GM19240 (cell line): ENCODE measurements at regions not wholly inside any gene's neighbourhood (a gene's known extent, or its start where the extent isn't known, plus 50 kb on each side); places are given as distances from the start of the nearest gene placed in this dataset.

Source experiments
- DNase-seq: peaks from one replicate; pipeline ENCODE4 v3.0.0; 2011; ENCODE audit warnings: low spot score; ENCODE audit not compliant: insufficient read length

DNA sequence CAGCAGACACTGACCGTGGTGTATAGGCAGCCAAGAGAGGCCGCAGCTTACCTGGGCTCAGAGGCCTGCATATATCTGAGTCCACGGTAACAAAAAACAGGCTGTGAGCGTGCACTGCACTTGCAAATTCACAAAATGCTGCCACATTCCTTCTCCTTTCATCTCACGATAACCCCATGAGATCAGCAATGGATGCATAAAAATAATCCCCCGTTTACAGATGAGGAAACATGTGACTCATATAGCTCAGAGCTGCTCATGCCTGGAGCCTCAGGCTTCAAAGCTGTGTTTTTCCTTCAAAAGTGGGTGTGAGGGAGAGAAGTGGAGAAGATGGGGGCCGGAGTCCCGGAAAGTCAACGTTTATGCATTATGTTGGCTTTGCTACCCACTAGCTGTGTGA lies 118.3 kb upstream of the FOXF1 start:
- DNase-seq: no peak

- no peak for DNase-seq
Measured at GRCh38 chr16:86392436-86393152, 117.7 kb upstream of the FOXF1 start.

- DNase-seq: no peak
Measured at GRCh38 chr16:86393907-86394626, 116.3 kb upstream of the FOXF1 start.

GRCh38 chr16:86395477-86395876 lies 114.8 kb upstream of the FOXF1 start:
- no peak for DNase-seq

GRCh38 chr16:86396422-86396821 lies 113.9 kb upstream of the FOXF1 start:
- DNase-seq: no peak

DNA sequence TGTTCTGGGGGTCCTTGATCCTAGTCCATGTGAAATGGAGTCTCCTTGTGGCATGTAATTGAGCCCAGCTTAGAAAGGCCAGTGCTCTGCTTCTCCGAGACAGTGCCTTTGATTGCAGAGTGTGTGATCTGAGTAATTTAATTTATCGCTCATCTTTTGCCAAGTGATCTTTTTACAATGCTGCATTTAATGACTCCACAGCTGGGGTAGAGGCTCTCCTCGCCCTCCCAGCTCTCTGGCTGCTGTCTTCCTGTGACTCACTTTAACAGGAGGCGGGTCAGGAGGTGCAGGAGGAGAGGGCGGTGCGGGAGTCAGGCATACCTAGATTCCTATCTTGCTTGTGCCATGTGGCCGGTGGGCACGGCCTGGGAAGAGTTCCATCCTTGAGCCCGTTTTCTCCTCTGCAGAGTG lies 113.4 kb upstream of the FOXF1 start:
- DNase-seq: no peak

DNA sequence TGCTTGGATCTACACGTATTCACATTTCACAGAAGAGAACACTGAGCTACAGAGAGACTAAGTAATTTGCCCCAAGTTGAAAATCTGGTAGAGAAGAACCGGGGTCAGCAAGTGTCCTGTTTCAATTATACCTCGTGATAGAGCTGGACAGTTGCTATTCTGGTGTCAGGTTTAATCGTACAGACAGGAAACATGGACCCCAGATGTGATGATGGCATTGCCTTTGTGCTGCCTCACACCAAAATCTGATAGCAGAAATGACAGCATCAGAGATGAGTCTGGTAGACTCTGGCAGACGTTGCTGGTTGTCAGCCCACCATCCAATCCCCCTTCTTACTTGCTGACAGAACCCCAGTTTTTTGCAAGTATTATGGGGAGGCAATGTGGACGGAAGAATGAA lies 112.1 kb upstream of the FOXF1 start:
- no peak for DNase-seq

- DNase-seq: no peak
Measured at GRCh38 chr16:86398622-86399021, 111.7 kb upstream of the FOXF1 start.

- DNase-seq: no peak
Measured at GRCh38 chr16:86401126-86401525, 109.2 kb upstream of the FOXF1 start.

GRCh38 chr16:86403085-86403484 lies 107.2 kb upstream of the FOXF1 start:
- DNase-seq: no peak

DNA sequence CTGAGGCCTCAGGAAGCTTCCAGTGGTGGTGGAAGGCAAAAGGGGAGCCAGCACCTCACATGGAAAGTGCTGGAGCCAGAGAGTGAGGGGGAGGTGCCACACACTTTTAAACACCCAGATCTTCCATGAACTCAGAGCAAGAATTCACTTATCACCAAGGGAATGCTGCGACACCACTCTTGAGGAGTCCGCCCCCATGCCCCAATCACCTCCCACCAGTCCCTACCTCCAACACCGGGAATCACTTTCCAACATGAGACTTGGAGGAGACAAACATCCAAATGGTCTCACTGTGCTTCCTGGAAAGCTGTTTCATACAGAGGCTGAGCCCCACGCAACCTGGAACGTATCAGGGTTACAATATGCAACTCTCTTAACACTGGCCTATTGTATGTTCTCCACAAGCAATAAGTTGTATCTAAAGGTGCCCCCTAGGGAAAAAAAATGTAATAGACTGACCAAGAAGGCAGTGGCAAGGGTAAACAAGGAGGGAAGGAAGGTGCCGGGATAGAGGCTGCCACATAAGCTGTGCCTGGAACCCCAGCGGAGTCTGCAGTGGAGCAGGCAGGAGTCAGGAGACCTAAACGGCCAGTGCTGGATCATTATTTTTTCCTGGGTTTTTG lies 106.7 kb upstream of the FOXF1 start:
- DNase-seq: no peak

DNA sequence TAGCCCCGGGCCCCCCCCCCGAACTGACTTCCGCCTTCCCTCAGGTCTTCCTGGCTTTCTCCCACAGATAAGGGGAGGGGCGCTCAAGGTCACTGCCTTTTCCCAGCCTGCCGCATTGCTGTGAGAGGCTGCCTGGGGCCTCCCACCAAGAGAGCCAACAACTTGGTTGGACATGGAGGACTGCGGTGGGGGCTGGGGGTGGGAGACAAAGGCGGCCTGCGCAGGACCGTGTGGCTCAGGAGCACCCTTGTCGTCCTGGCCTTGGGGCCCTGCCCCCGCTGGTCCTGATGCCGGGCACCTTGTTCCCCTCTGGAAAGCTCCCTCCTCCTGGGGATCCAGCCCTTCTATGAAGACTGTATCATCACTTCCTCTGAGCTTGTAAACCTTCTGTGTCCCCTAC lies 105.6 kb upstream of the FOXF1 start:
- no peak for DNase-seq

- no peak for DNase-seq
Measured at GRCh38 chr16:86405319-86405718, 105.0 kb upstream of the FOXF1 start.

DNA sequence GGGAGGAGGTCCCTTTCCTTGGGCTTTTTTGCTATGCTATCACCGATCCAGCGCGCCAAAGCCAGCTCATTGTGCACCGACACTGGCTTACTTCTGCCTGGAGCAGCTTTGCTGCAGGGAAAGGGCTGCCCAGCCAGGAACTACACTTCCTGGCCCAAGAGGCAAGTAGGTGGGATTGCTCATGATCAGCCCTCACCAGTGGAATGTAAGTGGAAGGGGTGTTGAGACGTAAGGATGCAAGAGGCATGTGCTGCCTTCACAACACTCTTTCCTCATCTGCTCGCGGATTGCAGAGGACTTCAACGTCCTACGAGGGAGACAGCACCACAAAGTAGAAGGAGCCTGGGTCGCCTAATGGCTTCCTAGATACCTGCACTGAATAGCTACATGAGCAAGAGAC lies 104.3 kb upstream of the FOXF1 start:
- no peak for DNase-seq

DNA sequence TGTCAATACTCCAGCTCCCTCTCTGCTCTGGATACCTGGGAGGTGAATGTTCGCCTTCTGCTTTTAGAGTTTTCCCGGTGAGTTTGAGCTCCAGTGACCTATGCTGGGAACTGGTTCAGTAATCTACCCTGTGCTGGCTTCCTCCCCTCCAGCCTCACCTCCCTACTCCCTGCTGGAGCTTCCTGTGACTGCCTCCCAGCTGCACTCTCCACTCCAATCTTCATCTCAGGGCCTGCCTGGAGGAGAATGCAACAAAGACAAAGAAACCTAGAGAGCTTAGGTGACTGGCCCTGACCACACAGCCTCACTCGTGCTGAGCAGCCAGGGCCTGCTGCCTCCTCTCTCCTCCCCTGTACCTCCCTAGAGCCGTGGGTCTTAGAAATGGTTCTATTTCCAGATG lies 101.6 kb upstream of the FOXF1 start:
- no peak for DNase-seq

DNA sequence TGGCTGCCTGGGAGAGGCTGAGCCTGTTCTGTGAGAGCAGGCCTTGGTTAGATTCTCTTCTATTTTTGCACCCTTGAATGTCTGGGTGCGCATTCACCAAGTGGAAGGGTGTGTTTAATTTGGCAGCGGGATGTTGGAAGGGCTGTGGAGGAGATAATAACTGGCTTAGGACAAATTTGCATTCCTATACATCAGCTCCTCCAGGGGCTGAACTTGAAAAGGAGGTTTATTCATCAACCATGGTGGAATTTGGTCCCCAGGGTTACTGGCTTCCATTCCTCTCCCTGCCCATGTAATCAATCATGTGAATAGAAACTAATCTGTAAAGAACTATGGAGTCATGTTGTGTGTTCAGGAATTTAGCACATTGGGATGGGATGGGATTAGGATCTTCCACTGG lies 100.2 kb upstream of the FOXF1 start:
- DNase-seq: no peak

DNA sequence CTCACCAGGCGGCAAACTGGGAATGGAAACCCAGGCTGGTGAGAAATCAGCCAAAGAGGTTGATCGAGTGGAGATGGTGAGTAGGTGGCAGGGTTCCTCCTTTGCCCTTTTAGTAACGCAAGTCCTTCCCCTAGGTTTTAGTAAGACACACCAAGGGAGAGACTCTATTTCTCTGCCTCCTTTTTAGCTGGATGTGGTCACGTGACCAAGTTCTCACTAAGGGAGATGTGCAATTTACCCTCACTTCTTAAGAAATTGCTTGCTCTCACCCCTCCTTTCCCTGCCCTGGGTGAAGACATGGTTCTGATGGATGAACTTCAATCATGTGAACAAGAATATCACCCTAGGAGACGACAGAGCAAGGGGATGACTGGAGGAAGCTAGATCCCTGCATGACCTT lies 99.8 kb upstream of the FOXF1 start:
- DNase-seq: no peak

DNA sequence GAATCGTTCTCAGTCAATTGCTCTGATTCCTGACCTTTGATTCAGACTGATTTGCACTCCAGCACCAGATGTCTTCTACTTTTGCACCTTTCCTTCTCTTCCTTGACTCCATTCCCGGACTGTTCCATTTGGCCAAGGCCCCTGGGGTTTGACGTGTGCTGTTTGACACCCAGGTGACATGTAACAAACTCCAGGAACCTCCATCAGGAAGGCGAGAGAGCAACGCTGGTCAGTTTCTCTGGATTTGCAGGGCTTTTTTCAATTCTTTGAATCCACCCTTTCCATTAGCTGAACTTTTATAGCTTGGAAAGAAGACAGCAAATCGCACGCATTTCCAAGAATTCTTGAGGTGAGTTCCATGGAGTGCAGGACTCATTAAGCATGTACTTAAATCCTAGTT lies 98.4 kb upstream of the FOXF1 start:
- no peak for DNase-seq

DNA sequence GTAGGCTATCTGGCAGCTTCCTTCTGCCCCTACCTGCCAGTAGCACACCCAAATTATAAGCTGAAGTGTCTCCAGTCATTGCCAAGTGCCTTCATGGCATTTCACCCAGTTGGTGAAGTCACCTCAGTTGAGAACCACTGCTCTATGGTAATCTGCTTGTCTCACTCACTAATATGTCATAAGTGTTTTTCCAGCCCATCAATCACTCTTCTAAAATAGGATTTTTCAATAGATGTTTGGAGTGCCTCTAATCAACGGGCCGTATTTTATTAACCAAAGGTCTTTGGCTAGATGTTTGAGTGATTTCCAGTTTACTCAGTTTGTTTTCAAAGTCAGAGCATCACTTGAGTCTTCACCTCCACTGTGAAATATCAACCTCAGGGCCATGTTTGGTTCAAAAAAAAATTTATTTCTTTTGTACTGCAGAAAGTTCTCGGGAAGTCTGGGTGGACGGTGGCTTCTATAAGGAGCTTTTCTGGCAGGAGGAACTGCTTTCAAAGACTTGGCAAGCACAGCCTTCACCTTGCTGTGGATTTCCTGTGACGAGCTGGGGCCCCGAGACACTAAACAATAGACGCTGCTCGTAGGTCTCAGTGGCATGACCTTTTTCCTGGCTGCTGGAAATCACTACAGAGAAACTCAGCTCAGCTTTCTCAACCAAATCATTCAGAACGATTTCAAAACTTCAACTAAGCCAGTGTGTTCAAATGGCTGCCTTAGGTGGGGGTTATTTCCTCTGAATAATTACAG lies 95.2 kb upstream of the FOXF1 start:
- no peak for DNase-seq

- DNase-seq: no peak
Measured at GRCh38 chr16:86418981-86419380, 91.3 kb upstream of the FOXF1 start.

DNA sequence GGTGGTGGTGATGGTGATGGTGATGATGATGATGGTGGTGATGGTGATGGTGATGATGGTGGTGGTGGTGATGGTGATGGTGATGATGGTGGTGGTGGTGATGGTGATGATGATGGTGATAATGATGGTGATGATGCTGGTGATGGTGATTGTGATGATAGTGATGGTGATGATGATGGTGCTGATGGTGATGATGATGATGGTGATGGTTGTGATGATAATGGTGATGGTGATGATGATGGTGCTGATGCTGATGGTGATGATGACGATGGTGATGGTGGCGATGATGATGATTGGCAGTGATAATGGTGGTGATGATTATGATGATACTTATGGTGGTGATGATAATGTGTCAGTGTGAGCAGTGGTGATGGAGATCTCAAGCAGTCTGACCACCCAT lies 90.8 kb upstream of the FOXF1 start:
- no peak for DNase-seq

- no peak for DNase-seq
Measured at GRCh38 chr16:86421995-86422394, 88.3 kb upstream of the FOXF1 start.
